ENCODE measurements at regions not wholly inside any gene's neighbourhood (a gene's known extent, or its start where the extent isn't known, plus 50 kb on each side); places are given as distances from the start of the nearest gene placed in this dataset.

DNA sequence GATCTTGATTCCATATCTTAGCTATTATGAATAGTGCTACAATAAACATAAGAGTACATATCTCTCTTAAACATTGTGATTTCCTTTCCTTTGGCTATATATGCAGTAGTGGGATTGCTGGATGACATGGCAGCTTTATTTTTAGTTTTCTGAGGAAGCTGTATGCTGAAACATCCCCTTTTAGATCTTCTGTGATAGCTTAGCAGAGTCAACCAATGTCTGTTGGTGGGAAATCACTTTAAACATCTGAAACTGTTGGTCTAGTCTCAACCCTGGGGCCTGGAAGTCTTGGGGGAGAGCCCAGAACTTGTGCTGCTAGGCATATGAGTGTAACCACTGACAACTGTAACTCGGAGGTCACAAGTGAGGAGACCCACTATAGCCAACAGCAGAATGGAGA lies 378.6 kb upstream of the SLC14A2 start:
- ChIA-PET CTCF (ENCODE audit: low intra/inter-chr PET ratio, low total read pairs) (no interaction called here), POLR2A (no interaction called here)
- WGBS (ENCODE audit: low lambda C conversion rate), result 0% methylated on average over 1 of the region's 1 CpG
- H3K27me3 ChIP-seq (ENCODE audit: control insufficient read depth in 1 of 2, insufficient read depth in 2 of 2, low read length in 2 of 2), result no peaks in the 10 kb centered on the region
- TF ChIP-seq, protein P1, sequence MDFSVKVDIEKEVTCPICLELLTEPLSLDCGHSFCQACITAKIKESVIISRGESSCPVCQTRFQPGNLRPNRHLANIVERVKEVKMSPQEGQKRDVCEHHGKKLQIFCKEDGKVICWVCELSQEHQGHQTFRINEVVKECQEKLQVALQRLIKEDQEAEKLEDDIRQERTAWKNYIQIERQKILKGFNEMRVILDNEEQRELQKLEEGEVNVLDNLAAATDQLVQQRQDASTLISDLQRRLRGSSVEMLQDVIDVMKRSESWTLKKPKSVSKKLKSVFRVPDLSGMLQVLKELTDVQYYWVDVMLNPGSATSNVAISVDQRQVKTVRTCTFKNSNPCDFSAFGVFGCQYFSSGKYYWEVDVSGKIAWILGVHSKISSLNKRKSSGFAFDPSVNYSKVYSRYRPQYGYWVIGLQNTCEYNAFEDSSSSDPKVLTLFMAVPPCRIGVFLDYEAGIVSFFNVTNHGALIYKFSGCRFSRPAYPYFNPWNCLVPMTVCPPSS (IDR thresholded peaks at IDR 0.05), result no peak
- TF ChIP-seq, protein P2, sequence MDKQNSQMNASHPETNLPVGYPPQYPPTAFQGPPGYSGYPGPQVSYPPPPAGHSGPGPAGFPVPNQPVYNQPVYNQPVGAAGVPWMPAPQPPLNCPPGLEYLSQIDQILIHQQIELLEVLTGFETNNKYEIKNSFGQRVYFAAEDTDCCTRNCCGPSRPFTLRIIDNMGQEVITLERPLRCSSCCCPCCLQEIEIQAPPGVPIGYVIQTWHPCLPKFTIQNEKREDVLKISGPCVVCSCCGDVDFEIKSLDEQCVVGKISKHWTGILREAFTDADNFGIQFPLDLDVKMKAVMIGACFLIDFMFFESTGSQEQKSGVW (CRISPR knock-in tag; IDR thresholded peaks at IDR 0.05; ENCODE audit: borderline replicate concordance), result no peak
- TF ChIP-seq GABPA (IDR thresholded peaks at IDR 0.05; ENCODE audit: low read depth, low read length), result no peak
- TF ChIP-seq GABPA (CRISPR knock-in tag; IDR thresholded peaks at IDR 0.05; ENCODE audit: low read depth), result no peak
- TF ChIP-seq, protein P3, sequence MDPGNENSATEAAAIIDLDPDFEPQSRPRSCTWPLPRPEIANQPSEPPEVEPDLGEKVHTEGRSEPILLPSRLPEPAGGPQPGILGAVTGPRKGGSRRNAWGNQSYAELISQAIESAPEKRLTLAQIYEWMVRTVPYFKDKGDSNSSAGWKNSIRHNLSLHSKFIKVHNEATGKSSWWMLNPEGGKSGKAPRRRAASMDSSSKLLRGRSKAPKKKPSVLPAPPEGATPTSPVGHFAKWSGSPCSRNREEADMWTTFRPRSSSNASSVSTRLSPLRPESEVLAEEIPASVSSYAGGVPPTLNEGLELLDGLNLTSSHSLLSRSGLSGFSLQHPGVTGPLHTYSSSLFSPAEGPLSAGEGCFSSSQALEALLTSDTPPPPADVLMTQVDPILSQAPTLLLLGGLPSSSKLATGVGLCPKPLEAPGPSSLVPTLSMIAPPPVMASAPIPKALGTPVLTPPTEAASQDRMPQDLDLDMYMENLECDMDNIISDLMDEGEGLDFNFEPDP (CRISPR knock-in tag; conservative IDR thresholded peaks at IDR 0.05), result no peak
- no peak for TF ChIP-seq U2AF1 (optimal IDR thresholded peaks at IDR 0.05; ENCODE audit: low read depth, low read length)
- TF ChIP-seq, protein P4, sequence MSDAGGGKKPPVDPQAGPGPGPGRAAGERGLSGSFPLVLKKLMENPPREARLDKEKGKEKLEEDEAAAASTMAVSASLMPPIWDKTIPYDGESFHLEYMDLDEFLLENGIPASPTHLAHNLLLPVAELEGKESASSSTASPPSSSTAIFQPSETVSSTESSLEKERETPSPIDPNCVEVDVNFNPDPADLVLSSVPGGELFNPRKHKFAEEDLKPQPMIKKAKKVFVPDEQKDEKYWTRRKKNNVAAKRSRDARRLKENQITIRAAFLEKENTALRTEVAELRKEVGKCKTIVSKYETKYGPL (CRISPR knock-in tag; IDR thresholded peaks at IDR 0.05), result no peak
- TF ChIP-seq ZNF737 (CRISPR knock-in tag; IDR thresholded peaks at IDR 0.05; ENCODE audit: borderline replicate concordance), result no peak
- TF ChIP-seq MYC (CRISPR knock-in tag; IDR thresholded peaks at IDR 0.05; ENCODE audit: borderline replicate concordance), result no peak
- TF ChIP-seq ZNF446 (CRISPR knock-in tag; IDR thresholded peaks at IDR 0.05), result no peak
- no peak for TF ChIP-seq TBP (CRISPR knock-in tag; IDR thresholded peaks at IDR 0.05)
- TF ChIP-seq ZSCAN29 (CRISPR knock-in tag; conservative IDR thresholded peaks at IDR 0.05), result no peak
- TF ChIP-seq, protein P5, sequence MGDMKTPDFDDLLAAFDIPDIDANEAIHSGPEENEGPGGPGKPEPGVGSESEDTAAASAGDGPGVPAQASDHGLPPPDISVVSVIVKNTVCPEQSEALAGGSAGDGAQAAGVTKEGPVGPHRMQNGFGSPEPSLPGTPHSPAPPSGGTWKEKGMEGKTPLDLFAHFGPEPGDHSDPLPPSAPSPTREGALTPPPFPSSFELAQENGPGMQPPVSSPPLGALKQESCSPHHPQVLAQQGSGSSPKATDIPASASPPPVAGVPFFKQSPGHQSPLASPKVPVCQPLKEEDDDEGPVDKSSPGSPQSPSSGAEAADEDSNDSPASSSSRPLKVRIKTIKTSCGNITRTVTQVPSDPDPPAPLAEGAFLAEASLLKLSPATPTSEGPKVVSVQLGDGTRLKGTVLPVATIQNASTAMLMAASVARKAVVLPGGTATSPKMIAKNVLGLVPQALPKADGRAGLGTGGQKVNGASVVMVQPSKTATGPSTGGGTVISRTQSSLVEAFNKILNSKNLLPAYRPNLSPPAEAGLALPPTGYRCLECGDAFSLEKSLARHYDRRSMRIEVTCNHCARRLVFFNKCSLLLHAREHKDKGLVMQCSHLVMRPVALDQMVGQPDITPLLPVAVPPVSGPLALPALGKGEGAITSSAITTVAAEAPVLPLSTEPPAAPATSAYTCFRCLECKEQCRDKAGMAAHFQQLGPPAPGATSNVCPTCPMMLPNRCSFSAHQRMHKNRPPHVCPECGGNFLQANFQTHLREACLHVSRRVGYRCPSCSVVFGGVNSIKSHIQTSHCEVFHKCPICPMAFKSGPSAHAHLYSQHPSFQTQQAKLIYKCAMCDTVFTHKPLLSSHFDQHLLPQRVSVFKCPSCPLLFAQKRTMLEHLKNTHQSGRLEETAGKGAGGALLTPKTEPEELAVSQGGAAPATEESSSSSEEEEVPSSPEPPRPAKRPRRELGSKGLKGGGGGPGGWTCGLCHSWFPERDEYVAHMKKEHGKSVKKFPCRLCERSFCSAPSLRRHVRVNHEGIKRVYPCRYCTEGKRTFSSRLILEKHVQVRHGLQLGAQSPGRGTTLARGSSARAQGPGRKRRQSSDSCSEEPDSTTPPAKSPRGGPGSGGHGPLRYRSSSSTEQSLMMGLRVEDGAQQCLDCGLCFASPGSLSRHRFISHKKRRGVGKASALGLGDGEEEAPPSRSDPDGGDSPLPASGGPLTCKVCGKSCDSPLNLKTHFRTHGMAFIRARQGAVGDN (CRISPR knock-in tag; IDR thresholded peaks at IDR 0.05), result no peak
- no TSS peak for BruUV-seq (replicated peaks)
- FAIRE-seq (no peak), ATAC-seq (no peak), DNase-seq (ENCODE audit: low spot score) (no peak)
- no peak overlapping the region for H3K27ac ChIP-seq (ENCODE audit: extremely low read length, insufficient read depth, low read length)
- H2AFZ ChIP-seq (ENCODE audit: low read length), result no peak overlapping the region
- intact Hi-C loops (cut with micrococcal nuclease; ENCODE audit: unreplicated experiment) (no loop called here), in situ Hi-C loops (cut with HindIII; ENCODE audit: extremely low pct_ligation_motif_present, low pct_unique_long_range_greater_than_20kb) (no loop called here)
- H3K9ac ChIP-seq (ENCODE audit: insufficient read depth, low read depth, low read length), result no peak overlapping the region
- H3K36me3 ChIP-seq (replicated peaks in 1 of 2; ENCODE audit: control insufficient read depth in 1 of 2, insufficient read depth in 2 of 2, low read length in 2 of 2), result no peaks in the 10 kb centered on the region
- H3K4me2 ChIP-seq (ENCODE audit: low read depth, low read length), result no peak overlapping the region
- H3K79me2 ChIP-seq (ENCODE audit: insufficient read depth, low read length), result no peaks in the 10 kb centered on the region
- H3K4me3 ChIP-seq (replicated peaks in 1 of 3; ENCODE audit: insufficient read depth in 1 of 3, low read depth in 2 of 3, low read length in 3 of 3), result no peak overlapping the region
- no peaks in the 10 kb centered on the region for H3K4me1 ChIP-seq (ENCODE audit: insufficient read depth, low read length)
- H3K9me3 ChIP-seq (ENCODE audit: low read length), result peaks cover 6% of the 10 kb centered on the region; the same call in 1 of the 2 replicates
- no peaks in the 10 kb centered on the region for H4K20me1 ChIP-seq (ENCODE audit: insufficient read depth, low read length)
